ENCODE measurements at regions not wholly inside any gene's neighbourhood (a gene's known extent, or its start where the extent isn't known, plus 50 kb on each side); places are given as distances from the start of the nearest gene placed in this dataset.
"Not testable (repeated sequence)": the region's sequence is repeated elsewhere in the genome, so short reads cannot be mapped to it uniquely, and the experiment has no call there.

- H3K27me3 Mint-ChIP-seq: no peaks in the 10 kb centered on the region
- no peak for DNase-seq (ENCODE audit: low spot score)
- no peaks in the 10 kb centered on the region for H3K4me1 Mint-ChIP-seq (ENCODE audit: low read depth in 2 of 2)
- peaks cover 4% of the 10 kb centered on the region for H3K9me3 Mint-ChIP-seq
- no peak overlapping the region for H3K27ac Mint-ChIP-seq
- no peaks in the 10 kb centered on the region for H3K36me3 Mint-ChIP-seq
- no peak overlapping the region for H3K4me3 Mint-ChIP-seq
- ATAC-seq: no peak
These were observed 160.3 kb upstream of the FSIP2 start for GRCh38 chr2:185578322-185578721.

GRCh38 chr2:185583058-185583816 is 155.4 kb upstream of the FSIP2 start:
- Mint-ChIP-seq H3K4me3 (no peak overlapping the region), H3K27me3 (no peaks in the 10 kb centered on the region), H3K4me1 (ENCODE audit: low read depth in 2 of 2) (no peaks in the 10 kb centered on the region)

GRCh38 chr2:185585165-185585564 is 153.4 kb upstream of the FSIP2 start:
- H3K4me3 Mint-ChIP-seq; ATAC-seq; H3K4me1 Mint-ChIP-seq (ENCODE audit: low read depth in 2 of 2); DNase-seq (ENCODE audit: low spot score); H3K27me3 Mint-ChIP-seq; H3K27ac Mint-ChIP-seq: not testable (repeated sequence)
- Mint-ChIP-seq H3K36me3 (peaks cover 10% of the 10 kb centered on the region), H3K9me3 (peaks cover 16% of the 10 kb centered on the region)

More at GRCh38 chr2:185583058-185583816, 155.4 kb upstream of the FSIP2 start:
- H3K36me3 Mint-ChIP-seq: no peaks in the 10 kb centered on the region
- no peak for DNase-seq (ENCODE audit: low spot score)
- H3K27ac Mint-ChIP-seq: no peak overlapping the region
- H3K9me3 Mint-ChIP-seq: peaks cover 7% of the 10 kb centered on the region
- no peak for ATAC-seq

GRCh38 chr2:185591276-185591675 is 147.3 kb upstream of the FSIP2 start:
- not testable (repeated sequence) for DNase-seq (ENCODE audit: low spot score); H3K27me3 Mint-ChIP-seq; H3K27ac Mint-ChIP-seq; ATAC-seq; H3K4me1 Mint-ChIP-seq (ENCODE audit: low read depth in 2 of 2); H3K4me3 Mint-ChIP-seq
- peaks cover 24% of the 10 kb centered on the region for H3K36me3 Mint-ChIP-seq
- H3K9me3 Mint-ChIP-seq: peaks cover 27% of the 10 kb centered on the region

GRCh38 chr2:185607945-185608344 is 130.7 kb upstream of the FSIP2 start:
- H3K27me3 Mint-ChIP-seq: no peaks in the 10 kb centered on the region
- DNase-seq (ENCODE audit: low spot score) (no peak), ATAC-seq (no peak)
- no peaks in the 10 kb centered on the region for H3K4me1 Mint-ChIP-seq (ENCODE audit: low read depth in 2 of 2)
- no peaks in the 10 kb centered on the region for H3K36me3 Mint-ChIP-seq
- H3K27ac Mint-ChIP-seq: no peak overlapping the region
- peaks cover 11% of the 10 kb centered on the region for H3K9me3 Mint-ChIP-seq
- H3K4me3 Mint-ChIP-seq: no peak overlapping the region

- ATAC-seq (no peak), DNase-seq (ENCODE audit: low spot score) (no peak)
- Mint-ChIP-seq H3K27ac (no peak overlapping the region), H3K9me3 (peaks cover 15% of the 10 kb centered on the region), H3K36me3 (no peaks in the 10 kb centered on the region), H3K4me1 (ENCODE audit: low read depth in 2 of 2) (no peaks in the 10 kb centered on the region), H3K27me3 (no peaks in the 10 kb centered on the region), H3K4me3 (no peak overlapping the region)
These were observed 129.8 kb upstream of the FSIP2 start for GRCh38 chr2:185608799-185609198.

- Mint-ChIP-seq H3K36me3 (peaks cover 6% of the 10 kb centered on the region), H3K27me3 (no peaks in the 10 kb centered on the region), H3K4me1 (ENCODE audit: low read depth in 2 of 2) (no peaks in the 10 kb centered on the region), H3K9me3 (peaks cover 14% of the 10 kb centered on the region), H3K4me3 (no peak overlapping the region), H3K27ac (no peak overlapping the region)
- DNase-seq (ENCODE audit: low spot score) (no peak), ATAC-seq (no peak)
These were observed 128.3 kb upstream of the FSIP2 start for GRCh38 chr2:185610301-185610700.

- ATAC-seq (no peak), DNase-seq (ENCODE audit: low spot score) (no peak)
- no peaks in the 10 kb centered on the region for H3K27me3 Mint-ChIP-seq
- H3K36me3 Mint-ChIP-seq: peaks cover 24% of the 10 kb centered on the region
- H3K4me1 Mint-ChIP-seq (ENCODE audit: low read depth in 2 of 2): no peaks in the 10 kb centered on the region
- no peak overlapping the region for H3K4me3 Mint-ChIP-seq
- no peak overlapping the region for H3K27ac Mint-ChIP-seq
- peaks cover 22% of the 10 kb centered on the region for H3K9me3 Mint-ChIP-seq
These were observed 120.0 kb upstream of the FSIP2 start for GRCh38 chr2:185618625-185619024.

- no peak for DNase-seq (ENCODE audit: low spot score)
- no peaks in the 10 kb centered on the region for H3K27me3 Mint-ChIP-seq
- H3K27ac Mint-ChIP-seq: no peak overlapping the region
- peaks cover 3% of the 10 kb centered on the region for H3K9me3 Mint-ChIP-seq
- no peak overlapping the region for H3K4me3 Mint-ChIP-seq
- no peak for ATAC-seq
- H3K36me3 Mint-ChIP-seq: no peaks in the 10 kb centered on the region
- H3K4me1 Mint-ChIP-seq (ENCODE audit: low read depth in 2 of 2): no peaks in the 10 kb centered on the region
These were observed 113.0 kb upstream of the FSIP2 start for GRCh38 chr2:185625604-185626003.

GRCh38 chr2:185628985-185629384 is 109.6 kb upstream of the FSIP2 start:
- H3K9me3 Mint-ChIP-seq: no peaks in the 10 kb centered on the region
- DNase-seq (ENCODE audit: low spot score): no peak
- ATAC-seq: no peak
- H3K27me3 Mint-ChIP-seq: no peaks in the 10 kb centered on the region
- H3K36me3 Mint-ChIP-seq: no peaks in the 10 kb centered on the region
- no peaks in the 10 kb centered on the region for H3K4me1 Mint-ChIP-seq (ENCODE audit: low read depth in 2 of 2)
- no peak overlapping the region for H3K4me3 Mint-ChIP-seq
- H3K27ac Mint-ChIP-seq: no peak overlapping the region

GRCh38 chr2:185633621-185634020 is 105.0 kb upstream of the FSIP2 start:
- peaks cover 3% of the 10 kb centered on the region for H3K9me3 Mint-ChIP-seq
- ATAC-seq: no peak
- no peak for DNase-seq (ENCODE audit: low spot score)
- H3K4me1 Mint-ChIP-seq (ENCODE audit: low read depth in 2 of 2): no peaks in the 10 kb centered on the region
- no peak overlapping the region for H3K27ac Mint-ChIP-seq
- peaks cover 4% of the 10 kb centered on the region for H3K36me3 Mint-ChIP-seq
- no peaks in the 10 kb centered on the region for H3K27me3 Mint-ChIP-seq
- H3K4me3 Mint-ChIP-seq: no peak overlapping the region

- Mint-ChIP-seq H3K4me3 (no peak overlapping the region), H3K9me3 (peaks cover 11% of the 10 kb centered on the region), H3K4me1 (ENCODE audit: low read depth in 2 of 2) (no peaks in the 10 kb centered on the region), H3K27ac (no peak overlapping the region), H3K27me3 (no peaks in the 10 kb centered on the region), H3K36me3 (peaks cover 4% of the 10 kb centered on the region)
- DNase-seq (ENCODE audit: low spot score): no peak
- no peak for ATAC-seq
These were observed 99.8 kb upstream of the FSIP2 start for GRCh38 chr2:185638771-185639170.

- no peaks in the 10 kb centered on the region for H3K4me1 Mint-ChIP-seq (ENCODE audit: low read depth in 2 of 2)
- ATAC-seq (no peak), DNase-seq (ENCODE audit: low spot score) (no peak)
- no peaks in the 10 kb centered on the region for H3K27me3 Mint-ChIP-seq
- peaks cover 9% of the 10 kb centered on the region for H3K9me3 Mint-ChIP-seq
- no peak overlapping the region for H3K27ac Mint-ChIP-seq
- no peak overlapping the region for H3K4me3 Mint-ChIP-seq
- peaks cover under 1% of the 10 kb centered on the region for H3K36me3 Mint-ChIP-seq
These were observed 98.0 kb upstream of the FSIP2 start for GRCh38 chr2:185640588-185640987.

GRCh38 chr2:185643434-185643833 is 95.2 kb upstream of the FSIP2 start:
- Mint-ChIP-seq H3K27ac (no peak overlapping the region), H3K27me3 (no peaks in the 10 kb centered on the region), H3K36me3 (peaks cover 6% of the 10 kb centered on the region), H3K4me3 (no peak overlapping the region), H3K4me1 (ENCODE audit: low read depth in 2 of 2) (no peaks in the 10 kb centered on the region), H3K9me3 (peaks cover 16% of the 10 kb centered on the region)
- ATAC-seq: no peak
- DNase-seq (ENCODE audit: low spot score): no peak

GRCh38 chr2:185644828-185645227 is 93.8 kb upstream of the FSIP2 start:
- Mint-ChIP-seq H3K4me1 (ENCODE audit: low read depth in 2 of 2) (no peaks in the 10 kb centered on the region), H3K9me3 (peaks cover 11% of the 10 kb centered on the region), H3K27me3 (no peaks in the 10 kb centered on the region), H3K36me3 (peaks cover 6% of the 10 kb centered on the region), H3K27ac (no peak overlapping the region), H3K4me3 (no peak overlapping the region)
- DNase-seq (ENCODE audit: low spot score): no peak
- ATAC-seq: no peak

Measured in natural killer cell treated with Interleukin-12 subunit alpha and Interleukin-12 subunit beta and Interleukin-15 and Interleukin-18, amount 100 ng/mL, for 72 hours (primary cell).